ENCODE measurements at regions not wholly inside any gene's neighbourhood (a gene's known extent, or its start where the extent isn't known, plus 50 kb on each side); places are given as distances from the start of the nearest gene placed in this dataset.
A peak's percentile ranks its signal among the peaks of the same experiment; 100 is the strongest.
"Not testable (repeated sequence)": the region's sequence is repeated elsewhere in the genome, so short reads cannot be mapped to it uniquely, and the experiment has no call there.

DNA sequence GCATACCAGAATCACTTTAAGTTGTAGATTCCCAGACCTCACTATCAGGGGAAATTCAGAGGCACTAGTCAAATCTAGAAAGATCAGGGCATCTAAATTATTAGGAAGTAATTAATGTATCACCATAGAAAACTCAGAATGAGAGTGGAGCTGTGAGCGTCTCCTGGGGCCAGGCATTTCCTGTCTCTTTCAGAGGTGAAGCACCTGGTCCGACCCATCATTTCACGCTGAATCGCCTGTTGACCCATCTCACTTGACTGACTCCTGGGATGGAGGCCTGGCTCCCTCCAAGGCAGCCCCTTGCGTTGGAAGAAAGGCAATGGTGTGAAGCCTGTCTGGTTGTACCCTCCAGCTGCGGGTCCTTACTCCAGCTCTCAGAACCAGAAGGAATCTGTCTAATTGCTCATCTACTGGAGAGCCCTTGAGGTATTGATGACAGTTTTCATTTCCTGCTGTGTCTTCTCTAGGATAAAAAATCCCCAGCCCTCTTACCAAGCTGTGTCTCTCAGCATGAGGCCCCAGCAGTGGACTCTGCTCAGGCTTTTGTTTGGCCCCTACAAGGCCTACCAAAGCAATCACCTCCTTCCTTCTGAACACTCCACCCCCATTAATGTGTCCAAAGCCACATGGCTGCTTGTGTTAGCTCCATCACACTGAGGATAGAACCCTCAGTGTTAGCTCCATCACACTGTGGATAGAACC is 93.2 kb upstream of the SYT13 start:
- DNase-seq, result no peak

DNA sequence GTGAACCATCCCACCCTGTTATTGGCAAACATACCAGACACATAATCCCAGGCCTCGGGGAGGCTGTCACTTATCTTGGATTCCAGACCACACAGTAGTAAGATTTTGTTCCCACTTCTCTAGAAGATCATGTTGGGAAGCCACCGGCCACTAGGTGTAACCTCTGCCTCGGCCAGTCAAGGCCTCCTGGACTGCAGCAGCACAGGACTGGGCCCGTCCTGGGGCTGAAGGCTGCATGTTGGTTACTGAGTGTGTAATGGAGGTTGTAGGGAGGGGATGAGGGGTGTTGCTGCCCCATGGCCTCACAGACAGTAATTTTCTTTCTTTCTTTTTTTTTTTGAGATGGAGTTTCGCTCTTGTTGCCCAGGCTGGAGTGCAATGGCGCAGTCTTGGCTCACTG is 92.4 kb upstream of the SYT13 start:
- no peak for DNase-seq

DNA sequence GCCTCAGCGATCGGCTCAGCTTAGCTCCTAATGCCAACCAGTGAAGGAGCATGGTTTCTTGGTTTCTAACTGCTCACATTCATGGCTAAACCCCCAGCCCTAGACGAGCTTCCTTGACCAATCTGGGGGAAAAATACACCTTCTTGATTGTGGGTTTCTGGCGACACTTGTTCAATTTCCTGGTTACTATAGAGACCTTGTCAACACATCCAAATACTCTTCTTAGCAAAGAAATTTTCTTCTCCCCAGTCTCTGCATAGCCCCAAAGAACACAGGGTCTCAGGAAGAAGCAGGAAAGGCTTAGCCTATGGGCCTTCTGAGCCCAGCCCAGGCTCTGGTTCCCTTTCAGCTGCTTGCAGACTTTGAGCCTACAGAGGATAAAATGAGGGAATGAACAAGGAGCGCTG is 88.5 kb upstream of the SYT13 start:
- no peak for DNase-seq

DNA sequence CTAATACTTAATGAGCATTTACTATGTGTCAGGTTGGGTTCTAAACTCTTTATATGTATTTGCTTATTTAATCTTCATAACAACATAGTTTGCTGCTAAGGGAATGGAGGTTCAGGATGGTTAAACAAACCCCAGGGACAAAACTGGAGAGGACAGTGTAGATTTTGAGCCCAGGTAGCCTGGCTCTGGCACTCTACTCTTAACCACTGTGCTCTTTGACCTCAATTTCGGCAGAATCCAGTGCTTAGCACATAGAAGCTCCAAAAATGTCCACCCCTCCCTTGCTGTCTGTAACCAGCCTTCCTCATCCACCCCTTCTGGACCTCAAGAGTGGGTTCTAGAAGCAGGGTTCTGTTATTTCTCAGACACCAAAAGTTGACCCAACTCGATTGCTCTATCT is 88.0 kb upstream of the SYT13 start:
- no peak for DNase-seq

DNA sequence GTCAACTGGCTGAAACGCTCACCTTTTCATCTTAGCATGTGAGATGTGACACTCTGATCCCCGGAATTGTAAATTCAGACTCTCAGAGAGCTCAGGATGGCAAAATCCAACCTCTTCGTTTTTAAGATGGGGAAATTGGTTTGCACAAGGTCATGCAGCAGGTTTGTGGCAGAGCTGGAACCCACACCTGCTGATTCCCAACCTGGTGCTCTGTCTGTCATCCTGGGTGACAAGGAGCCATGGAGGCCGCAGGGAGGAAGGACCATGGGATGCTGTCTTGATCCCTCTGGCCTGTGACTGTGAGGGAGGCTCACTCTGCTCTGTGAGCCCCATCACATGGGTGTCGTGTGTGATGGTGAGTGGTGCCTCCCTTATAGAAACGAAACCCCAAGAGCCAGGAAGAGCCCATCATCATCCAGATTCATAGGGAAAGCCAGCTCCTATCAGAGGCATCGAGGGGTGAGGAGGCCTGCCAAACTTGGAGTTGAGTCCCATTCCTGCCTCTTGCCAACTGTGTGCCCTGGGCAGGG is 87.4 kb upstream of the SYT13 start:
- no peak for DNase-seq

DNA sequence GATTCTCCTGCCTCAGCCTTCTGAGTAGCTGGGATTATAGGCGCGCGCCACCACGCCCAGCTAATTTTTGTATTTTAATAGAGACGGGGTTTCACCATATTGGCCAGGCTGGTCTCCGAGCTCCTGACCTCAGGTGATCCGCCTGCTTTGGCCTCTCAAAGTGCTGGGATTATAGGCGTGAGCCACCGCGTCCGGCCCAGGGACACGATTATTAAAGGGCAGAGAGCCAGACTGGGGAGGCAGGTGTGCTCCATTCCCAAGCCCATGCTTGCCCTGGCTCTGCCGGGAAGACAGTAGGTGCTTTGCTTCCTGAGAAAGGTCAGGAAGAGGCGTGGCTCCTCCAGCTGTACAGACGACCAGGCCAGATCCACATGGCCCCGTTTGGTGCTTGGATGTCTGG is 86.3 kb upstream of the SYT13 start:
- not testable (repeated sequence) for DNase-seq

DNA sequence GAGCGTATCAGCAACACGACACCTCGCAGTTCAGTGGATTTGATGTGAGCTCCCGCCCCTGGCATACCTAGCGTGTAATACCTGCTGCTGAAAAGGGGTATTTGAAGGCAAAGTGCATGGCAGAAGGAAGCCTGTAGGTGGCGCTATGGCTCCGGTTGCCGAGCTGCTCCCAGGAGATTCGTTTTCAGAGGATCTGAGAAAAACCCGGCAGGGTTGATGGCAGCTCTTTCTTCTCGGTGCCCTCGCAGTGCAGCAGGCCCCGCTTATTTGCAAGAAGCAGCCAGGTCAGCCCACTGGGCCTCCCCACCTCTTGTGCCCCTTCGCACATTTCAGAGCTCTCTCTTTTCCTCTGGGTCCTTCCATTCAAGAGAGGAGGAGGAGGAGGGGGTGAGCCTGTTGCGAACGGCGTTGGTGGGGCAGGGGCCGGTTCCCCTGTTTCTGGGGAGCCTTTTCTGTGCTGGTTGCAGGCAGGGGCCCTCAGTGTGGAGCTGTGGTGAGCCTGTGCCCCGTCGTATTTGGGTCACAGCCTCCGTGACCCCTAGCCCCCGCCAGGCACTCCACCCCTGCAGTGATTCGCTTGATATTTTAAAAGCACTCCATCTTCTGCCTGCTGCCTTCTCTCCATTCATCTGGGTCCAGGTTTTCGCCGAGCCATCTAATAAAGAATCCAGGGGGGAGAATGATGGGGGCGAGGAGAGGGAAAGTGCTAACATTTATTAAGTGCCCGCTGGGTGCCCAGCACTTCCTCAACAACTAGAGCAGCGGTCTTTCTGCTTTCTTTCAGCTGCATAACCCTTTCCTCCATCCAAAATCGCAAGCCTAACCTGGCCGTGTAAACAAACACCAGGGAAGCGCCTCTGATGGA is 85.3 kb upstream of the SYT13 start:
- DNase-seq, result peak; percentile 14

DNA sequence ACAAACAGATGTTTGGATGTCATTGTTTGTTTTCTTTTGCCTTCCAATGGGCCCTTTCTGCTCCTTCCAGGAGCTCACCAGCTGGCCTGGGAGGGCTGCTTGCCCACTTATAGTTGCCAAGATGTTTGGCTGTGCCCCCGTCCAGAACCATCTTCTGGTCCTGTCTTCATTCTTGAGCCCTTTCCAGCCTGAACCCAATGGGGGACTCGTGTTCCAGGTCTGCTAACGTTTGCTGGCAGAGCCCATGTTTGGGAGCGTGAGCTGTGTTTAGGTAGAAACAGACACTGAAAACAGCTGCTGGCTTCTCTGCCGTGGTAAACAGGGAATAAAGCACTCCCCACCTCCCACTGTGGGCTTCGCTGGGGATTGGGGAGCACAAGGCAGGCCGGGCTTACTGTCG is 83.2 kb upstream of the SYT13 start:
- no peak for DNase-seq

DNA sequence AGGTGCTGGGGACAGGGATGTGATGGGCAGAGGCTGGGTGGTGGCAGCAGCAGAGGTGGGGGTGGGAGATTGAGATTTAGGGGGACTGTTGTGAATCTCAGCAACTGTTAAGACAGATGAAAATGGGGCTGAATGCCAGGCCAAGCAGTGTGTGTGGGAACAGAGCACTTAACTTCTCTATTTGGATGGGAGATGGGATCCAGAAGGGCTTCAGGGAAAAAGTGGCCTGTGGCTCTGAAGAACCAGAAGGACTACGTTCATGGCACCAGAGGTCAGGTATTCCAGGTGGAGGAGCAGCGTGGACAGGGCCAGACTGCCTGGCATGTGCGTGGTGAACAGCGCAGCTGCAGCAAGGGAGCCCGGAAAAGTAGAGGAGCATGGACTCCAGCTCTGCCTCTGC is 82.6 kb upstream of the SYT13 start:
- DNase-seq, result no peak

DNA sequence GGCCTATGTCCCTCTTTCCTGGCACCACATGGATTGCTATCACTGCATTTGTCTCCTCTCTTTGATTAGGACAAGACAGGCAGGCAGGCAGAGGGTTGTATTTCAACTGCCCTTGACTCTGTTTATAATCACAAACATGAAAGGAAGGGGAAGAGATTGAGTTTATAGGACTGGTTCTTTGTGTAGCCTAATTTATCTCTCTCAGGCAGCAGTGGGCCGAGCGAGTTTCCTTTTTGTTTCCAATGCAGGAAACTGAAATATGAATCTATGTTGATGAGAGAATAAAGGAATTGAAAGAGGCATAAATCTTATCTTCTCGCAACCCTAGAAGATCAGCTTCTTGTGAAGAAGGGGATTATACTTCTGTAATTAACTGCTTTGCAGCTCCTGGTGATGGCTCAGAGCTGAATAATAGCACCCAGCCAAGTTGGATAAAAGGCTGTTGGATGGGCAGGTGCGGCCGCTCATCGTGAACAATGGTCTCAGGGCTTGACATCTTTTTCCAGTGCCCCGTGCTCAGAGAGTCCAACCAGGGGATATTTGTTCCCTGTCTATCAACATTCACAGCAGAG is 80.6 kb upstream of the SYT13 start:
- DNase-seq, result no peak

DNA sequence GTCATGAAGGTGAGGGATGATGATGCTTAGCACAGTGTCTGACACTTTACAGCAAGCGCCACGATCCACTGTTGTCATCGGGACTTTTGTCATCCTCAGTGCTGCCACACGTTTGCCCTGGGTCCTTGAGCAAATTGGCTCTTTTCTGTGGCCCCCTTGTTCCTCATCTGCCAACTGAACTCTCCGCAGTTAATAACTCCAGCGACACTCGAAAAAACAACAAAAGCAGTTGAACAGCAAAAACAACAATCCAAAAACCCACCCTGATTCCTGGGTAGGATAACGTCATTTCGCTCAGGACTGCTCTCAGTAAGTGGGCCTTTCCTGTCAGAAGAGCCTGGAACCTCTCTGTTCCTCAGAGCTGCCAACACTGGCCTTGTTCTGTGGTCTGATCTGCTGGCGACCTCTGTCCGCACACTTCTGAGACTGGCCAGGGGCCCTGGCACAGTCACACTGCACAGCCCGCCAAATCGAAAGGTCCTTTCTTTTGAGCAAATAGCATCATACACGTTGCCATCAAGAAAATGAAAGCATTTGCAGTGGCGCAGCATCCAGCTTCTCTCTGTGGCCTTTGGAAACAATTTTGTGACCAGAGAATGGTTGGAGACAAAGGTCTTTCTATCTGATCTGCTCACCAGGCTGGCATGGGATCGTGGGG is 79.9 kb upstream of the SYT13 start:
- DNase-seq, result no peak

DNA sequence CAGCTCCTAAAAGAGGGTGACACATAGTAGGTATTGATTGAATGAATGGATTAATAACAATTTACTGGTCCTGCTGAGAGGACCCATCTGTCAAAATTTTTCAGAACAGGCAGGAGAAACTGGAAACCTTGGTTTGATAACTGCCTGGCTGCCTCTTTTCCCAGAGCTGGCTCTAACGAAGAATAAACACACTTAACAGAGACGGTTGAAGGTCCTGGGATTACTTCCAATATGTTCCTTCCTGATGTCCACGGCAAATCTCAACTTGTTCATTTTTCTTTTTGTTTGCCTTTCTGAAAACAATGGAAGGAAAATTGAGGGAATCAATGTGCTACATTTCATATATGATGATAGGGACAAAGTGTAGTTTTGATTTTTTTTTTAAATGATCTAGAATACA is 76.5 kb upstream of the SYT13 start:
- DNase-seq, result no peak

DNA sequence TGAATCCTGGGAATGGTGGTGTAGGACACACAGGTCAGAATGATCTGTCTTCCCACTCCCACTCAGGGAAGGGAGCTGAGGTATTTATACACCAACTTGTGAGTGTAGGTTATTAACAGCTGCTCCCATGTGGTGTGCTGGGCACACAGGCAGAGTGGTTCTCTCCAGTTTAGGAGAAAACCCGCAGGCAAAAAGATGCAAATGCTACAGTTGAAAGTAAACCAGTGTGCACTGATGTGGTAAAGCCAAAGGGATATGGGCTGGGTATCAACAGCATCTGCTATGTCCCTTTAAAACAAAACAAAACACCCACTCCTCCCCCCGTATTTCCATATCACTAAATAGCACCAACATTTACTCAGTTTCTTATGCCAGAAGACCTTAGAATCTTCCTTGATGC is 75.4 kb upstream of the SYT13 start:
- no peak for DNase-seq

DNA sequence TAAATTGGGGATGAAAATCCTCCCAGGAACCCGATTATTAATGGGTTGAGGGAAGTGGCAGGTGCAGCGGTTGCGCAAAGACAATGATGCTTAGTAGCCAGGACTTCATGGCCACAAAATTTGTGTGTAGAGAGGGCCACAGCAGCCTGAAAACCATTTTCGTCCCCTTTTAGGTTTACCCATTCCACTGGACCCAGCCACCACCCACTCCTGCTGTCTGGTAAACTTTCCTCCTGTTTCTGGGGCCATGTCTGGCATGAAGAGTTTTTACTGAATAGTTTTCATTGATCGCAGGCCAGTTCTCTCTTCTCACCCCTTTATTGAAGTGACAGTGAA is 69.5 kb upstream of the SYT13 start:
- DNase-seq, result no peak

DNA sequence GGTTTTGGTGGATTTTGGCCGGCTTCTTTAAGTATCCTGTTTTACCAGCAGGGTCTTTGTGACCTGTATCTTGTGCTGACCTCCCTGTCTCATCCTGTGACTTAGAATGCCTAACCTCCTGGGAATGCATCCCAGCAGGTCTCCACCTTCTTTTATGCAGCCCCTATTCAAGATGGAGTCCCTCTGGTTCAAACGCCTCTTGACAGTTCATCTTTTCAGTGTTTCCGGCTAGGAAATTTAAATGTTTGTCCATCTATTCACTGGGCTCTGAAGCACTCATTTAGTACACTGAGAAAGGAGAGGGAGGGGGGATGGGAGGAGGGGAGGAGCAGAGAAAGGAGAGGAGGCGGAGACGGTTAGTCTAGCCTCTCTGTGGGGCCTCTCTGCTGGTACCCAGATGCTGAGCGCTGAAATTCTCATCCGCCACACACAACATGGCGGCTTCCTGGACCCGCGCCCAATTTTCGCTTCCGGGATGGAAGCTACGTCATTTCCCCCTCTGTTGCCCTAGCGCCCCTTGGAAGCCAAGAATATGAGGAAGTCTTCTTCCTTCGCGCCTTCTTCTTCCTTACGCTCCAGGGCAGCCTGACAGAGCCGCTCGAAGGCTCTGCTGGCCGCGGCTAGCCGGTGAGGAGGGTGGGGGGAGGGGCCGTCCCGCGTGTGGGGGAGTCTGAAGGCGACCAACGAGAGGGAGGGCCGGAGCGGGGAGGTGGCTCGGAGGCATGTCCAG is 69.0 kb upstream of the SYT13 start:
- peak; percentile 79 for DNase-seq

DNA sequence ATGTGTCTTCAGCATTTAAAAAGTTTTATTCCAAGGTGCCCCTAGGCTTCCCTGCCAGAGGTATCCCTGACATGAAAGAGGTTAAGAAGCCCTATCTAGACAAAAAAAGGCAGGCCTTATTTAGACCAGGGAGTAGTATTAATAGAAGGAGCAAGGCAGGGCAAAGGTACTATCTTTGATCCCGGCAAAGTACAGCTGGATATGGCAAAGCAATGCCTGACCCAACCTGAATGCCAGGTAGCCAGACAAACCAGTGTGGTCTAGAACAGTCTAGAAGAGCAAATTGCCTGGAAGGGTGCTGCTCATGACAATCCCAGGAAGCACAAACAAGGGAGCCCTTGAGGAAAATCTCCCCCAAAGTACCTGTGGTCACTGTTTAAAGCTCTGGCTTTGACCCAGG is 62.6 kb upstream of the SYT13 start:
- DNase-seq, result no peak

DNA sequence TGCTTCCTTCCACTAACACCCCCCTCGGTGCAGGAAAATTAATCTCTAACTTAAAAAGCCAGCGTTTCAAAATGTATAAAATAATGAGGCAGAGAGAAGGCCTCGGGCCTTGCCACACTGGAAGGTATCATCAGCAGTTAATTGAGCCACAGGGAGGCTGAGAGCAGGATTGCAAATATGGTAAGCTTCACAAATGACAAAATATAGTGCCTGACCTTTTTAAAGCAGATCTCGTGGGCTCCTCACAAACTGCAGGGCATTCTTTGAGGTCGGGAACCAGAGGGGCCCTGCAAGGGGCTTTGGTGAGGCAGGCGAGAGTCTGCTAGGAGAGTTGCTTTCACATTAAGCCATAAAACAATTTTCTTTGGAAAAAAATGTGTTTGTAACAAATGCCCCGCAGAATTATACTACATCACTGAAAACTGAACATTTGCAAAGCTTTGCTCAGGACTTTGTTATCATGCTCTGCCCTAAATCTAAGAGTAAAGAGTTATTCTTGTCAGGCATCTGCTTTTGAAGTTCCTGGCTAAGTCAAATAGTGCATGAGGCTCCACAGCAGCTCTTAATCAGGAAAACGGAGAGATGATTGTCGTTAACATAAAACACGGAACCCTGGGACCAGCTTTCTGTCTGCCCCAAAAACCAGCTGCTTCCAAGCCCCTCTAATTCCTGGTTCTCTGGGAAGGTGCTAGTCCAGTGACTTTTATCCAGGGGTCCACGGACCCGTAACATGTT is 61.4 kb upstream of the SYT13 start:
- DNase-seq, result no peak

DNA sequence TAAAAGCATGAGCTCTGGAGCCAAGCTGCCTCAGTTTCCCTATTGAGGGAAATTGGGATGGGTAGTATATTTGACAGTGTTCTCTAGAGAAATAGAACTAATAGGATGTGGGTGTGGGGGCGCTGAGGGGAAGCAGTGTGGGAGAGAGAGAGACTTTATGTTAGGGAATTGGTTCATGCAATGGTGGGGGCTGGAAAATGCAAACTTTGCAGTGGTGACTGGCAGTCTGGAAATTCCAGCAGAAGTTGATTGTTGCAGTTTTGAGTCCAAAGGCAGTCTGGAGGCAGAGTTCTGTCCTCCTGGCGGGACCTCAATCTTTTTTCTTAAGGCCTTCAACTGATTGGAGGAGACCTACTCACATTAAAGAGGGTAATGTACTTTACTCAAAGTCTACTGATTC is 59.4 kb upstream of the SYT13 start:
- DNase-seq, result no peak

DNA sequence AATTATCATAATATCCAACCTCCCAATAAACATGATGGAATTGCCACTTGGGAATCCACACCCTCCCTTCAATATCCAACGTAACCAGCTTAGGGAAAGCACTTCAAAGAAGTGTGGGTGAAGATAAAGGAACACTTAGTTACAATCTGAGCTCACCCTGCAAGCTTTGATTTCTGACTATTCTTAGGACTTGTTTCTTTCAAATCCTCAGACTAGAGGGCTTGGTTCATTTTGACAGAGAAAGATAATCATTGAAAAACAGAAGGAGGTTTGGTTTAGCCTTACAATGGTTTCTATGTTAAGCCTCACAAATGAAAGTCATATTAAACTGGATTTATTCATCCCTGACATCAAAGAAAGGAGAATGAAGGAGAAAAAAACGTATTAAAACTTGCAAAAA is 57.9 kb upstream of the SYT13 start:
- no peak for DNase-seq

DNA sequence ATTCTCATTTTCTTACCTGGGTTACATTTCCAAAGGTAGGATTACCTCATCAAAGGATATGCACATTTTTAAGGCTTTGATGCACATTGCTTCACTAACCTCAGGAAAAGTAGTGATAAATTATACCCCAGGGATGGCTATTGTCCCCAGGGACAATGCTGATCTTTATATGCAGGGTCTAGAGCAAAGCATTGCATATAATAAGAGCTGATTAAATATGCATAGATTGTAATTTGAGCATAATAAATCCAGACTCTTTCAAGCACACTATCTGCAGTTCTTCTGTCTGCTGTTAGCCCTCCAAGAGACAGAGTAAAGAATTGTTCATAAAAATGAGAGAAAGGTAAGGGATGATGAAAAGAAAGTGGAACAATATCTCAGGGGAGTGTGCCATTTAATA is 57.3 kb upstream of the SYT13 start:
- DNase-seq, result no peak

DNA sequence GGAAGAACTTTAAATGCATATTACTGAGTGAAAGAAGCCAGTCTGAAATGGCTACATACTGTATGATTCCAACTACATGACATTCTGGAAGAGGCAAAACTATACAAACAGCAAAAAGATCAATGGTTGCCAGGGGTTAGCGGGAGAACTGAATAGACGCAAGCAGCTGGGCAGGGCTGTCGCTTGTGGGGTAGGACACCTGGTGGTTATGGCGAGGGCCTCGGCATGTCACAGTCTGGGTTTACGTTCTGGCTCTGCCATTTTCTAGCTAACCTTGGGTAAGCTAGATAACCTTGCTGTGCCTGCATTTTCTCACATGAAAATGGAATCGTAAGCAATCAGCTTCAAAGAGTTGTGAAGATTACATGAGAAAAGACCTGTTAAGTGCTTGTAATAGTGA is 55.2 kb upstream of the SYT13 start:
- no peak for DNase-seq

Data from effector CD8-positive, alpha-beta T cell (primary cell).